Caki2 (cell line): ENCODE measurements at regions not wholly inside any gene's neighbourhood (a gene's known extent, or its start where the extent isn't known, plus 50 kb on each side); places are given as distances from the start of the nearest gene placed in this dataset.

Source experiments
- DNase-seq: peaks from one replicate; pipeline ENCODE4 v3.0.0-alpha.2; 2015; ENCODE audit warnings: low read depth
- in situ Hi-C: cut with HindIII; loops from 2 replicates; pipeline ENCODE4 v1.10.0; 2016; ENCODE audit warnings: low sequenced_read_pairs, low pct_unique_long_range_greater_than_20kb, mixed read lengths

GRCh38 chr2:67641312-67642045, 244.3 kb downstream of the ETAA1 start:
- no peak for DNase-seq
- in situ Hi-C loops: no loop called here

- no peak for DNase-seq
Observed at GRCh38 chr2:67642046-67642382, 244.9 kb downstream of the ETAA1 start.

GRCh38 chr2:67642961-67643360, 245.8 kb downstream of the ETAA1 start:
- DNase-seq: no peak
- in situ Hi-C loops: no loop called here

More at GRCh38 chr2:67642046-67642382, 244.9 kb downstream of the ETAA1 start:
- in situ Hi-C loops: no loop called here

- in situ Hi-C loops: no loop called here
- no peak for DNase-seq
Observed at GRCh38 chr2:67645280-67646138, 248.4 kb downstream of the ETAA1 start.

- no peak for DNase-seq
- in situ Hi-C loops: no loop called here
Observed at GRCh38 chr2:67646714-67647333, 249.7 kb downstream of the ETAA1 start.

GRCh38 chr2:67649331-67650261, 252.5 kb downstream of the ETAA1 start:
- no peak for DNase-seq
- in situ Hi-C loops: no loop called here

GRCh38 chr2:67650291-67651133, 253.4 kb downstream of the ETAA1 start:
- in situ Hi-C loops: no loop called here
- peak; percentile 74 for DNase-seq

- in situ Hi-C loops: no loop called here
Observed at GRCh38 chr2:67651565-67651964, 254.4 kb downstream of the ETAA1 start.

GRCh38 chr2:67652679-67653078, 255.5 kb downstream of the ETAA1 start:
- DNase-seq: no peak
- in situ Hi-C loops: no loop called here

More at GRCh38 chr2:67651565-67651964, 254.4 kb downstream of the ETAA1 start:
- DNase-seq: no peak

- in situ Hi-C loops: no loop called here
- no peak for DNase-seq
Observed at GRCh38 chr2:67656875-67657274, 259.7 kb downstream of the ETAA1 start.

- DNase-seq: no peak
- in situ Hi-C loops: no loop called here
Observed at GRCh38 chr2:67658820-67659219, 261.7 kb downstream of the ETAA1 start.

GRCh38 chr2:67660015-67660602, 263.0 kb downstream of the ETAA1 start:
- in situ Hi-C loops: no loop called here
- DNase-seq: no peak

- in situ Hi-C loops: no loop called here
- DNase-seq: no peak
Observed at GRCh38 chr2:67660871-67661270, 263.7 kb downstream of the ETAA1 start.

GRCh38 chr2:67662222-67662621, 265.1 kb downstream of the ETAA1 start:
- DNase-seq: no peak
- in situ Hi-C loops: no loop called here

- in situ Hi-C loops: no loop called here
Observed at GRCh38 chr2:67663776-67664175, 266.6 kb downstream of the ETAA1 start.

GRCh38 chr2:67666386-67667053, 269.4 kb downstream of the ETAA1 start:
- no peak for DNase-seq
- in situ Hi-C loops: no loop called here

More at GRCh38 chr2:67663776-67664175, 266.6 kb downstream of the ETAA1 start:
- no peak for DNase-seq
